ENCODE measurements at regions not wholly inside any gene's neighbourhood (a gene's known extent, or its start where the extent isn't known, plus 50 kb on each side); places are given as distances from the start of the nearest gene placed in this dataset.

DNA sequence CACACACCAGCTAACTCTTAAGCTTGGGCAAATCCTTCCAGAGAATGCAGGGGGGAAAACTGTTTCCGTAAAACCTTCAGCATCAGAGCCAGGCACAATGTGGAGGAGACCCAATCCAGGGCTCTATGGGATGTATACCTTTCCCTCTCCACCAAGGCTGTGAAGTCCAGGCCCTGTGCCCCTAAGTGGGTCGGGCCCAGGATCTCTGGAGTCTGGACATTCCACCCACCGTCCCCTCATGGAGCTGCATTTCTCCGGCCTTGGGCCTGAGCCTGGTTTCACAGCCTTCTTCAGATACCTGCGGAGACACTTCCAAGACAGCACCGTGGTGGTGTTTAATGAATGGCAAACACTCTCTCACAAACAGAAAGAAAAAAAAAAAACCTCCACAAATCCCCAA, 186.2 kb downstream of the URI1 start:
- DNase-seq (ENCODE audit: low spot score): no peak

DNA sequence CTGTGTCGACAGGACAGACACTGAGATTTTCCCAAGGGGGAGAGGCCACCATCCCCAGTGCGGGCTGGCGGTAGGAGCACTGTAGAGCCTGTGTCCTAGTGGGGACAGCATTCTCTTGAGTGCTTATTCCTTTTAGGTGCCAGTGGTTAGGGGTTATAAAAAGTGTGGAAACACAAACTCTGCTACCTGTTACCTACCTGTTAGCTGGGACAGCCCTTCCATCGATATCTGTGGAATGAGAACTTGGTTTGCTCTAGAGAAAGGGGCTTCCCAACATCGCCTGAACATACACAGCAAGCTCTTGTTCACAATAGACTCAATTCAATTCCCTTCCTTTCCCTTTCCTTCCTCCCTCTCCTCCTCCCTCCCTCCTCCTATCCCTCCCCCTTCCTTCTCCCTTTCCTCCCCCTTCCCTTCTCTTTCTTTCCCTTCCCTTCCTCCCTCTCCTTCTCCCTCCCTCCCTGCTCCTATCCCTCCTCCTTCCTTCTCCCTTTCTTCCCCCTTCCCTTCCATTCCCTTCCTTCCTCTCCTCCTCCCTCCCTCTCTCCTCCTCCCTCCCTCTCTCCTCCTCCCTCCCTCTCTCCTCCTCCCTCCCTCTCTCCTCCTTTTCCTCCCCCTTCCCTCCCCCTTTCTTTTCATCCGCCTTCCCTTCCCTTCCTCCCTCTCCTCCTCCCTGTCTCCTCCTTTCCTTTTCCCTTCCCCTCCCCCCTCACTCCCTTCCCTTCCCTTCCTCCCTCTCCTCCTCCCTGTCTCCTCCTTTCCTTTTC, 188.5 kb downstream of the URI1 start:
- DNase-seq (ENCODE audit: low spot score): no peak

DNA sequence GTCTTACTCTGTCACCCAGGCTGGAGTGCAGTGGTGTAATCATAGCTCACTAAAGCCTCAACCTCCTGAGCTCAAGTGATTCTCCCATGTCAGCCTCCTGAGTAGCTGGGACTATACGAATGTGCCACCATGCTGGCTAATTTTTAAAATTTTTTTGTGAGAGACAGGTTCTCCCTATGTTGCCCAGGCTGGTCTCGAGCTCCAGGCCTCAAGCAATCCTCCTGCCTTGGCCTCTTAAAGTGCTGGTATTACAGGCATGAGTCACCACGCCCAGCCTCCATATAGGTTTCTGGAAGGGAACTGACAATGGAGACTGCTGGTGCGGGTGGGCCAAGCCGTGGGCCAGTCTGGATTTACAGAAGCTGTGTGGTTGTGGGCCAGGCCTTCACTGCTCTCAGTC, 189.2 kb downstream of the URI1 start:
- DNase-seq (ENCODE audit: low spot score): no peak

DNA sequence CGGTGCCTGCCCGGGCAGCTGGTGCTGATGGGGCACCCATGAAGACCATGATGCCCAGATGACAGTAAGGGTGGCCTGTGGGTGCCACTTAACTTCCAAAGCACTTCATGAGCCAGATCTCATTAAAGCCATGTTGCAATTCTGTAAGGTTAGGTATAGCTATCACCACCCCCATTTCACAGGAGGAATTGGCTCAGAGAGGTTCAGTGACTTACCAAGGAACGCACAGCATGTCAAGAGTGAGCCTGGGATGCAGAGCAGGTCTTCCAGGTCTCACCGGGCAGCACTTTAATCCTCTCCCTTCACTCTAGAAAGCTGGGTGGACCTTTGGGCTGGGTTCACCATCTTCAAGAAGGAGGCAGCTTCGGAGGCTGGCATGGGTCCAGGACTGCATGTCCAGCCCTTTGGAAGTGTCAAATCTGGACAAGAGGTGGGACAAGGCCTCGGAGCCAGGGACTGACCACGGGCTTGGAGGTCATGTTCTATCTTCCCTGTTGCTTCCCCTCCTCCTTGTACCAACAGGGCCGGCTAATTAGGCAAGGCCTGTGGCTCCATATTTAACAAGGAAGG, 189.8 kb downstream of the URI1 start:
- no peak for DNase-seq (ENCODE audit: low spot score)

DNA sequence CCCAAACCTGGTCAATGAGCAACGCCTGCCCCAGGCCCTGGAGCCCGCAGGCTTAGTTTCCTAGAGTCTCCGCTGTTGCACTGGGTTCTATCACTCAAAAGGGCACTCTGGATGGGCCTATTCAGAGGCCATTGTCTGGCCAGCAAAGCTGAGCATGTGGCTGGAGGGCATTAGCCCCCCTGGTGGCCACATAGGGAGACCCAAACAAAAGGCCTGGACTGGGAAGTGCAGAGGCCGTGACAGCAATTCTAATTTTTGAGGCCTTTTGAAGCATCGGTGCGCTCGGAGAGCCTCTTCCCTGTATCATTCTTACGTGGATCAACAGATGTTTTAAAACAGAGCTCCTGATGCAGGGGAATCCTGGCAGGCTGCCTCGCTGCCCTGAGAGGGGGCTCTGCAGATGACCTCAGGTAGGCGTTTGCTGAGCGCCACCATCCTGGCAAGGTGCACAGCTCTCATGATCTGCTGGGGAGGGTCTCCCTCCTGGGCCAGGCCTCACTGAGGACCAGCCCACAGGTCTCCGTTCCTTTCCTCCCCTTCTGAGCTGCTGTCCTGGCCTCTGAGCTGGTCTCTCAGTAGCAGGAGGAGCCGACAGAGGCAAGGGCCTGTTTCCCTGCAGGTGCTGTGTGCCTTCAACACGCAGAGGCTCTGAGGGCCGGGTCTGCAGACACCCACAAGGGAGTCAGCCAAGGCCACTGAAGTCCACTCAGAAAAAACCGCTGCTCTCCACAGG, 190.5 kb downstream of the URI1 start:
- no peak for DNase-seq (ENCODE audit: low spot score)

DNA sequence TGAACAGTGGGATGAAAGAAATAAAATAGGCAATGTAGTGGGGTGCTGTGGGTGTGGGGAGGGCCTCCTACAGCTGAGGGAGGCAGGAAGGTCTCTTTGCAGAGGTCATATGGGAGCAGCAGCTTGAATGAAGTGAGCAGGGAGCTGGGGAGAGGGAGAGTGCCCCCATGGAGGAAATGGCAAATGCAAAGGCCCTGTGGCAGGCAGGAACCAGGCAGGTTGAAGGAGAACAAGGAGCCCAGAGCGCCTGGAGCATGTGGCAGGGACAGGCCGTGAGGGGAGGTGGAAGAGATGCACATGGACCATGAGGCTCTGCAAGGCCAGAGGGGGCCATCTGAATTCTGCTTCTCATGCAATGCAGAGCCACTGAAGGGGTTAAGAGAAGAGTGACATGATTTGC, 191.8 kb downstream of the URI1 start:
- DNase-seq (ENCODE audit: low spot score): no peak

DNA sequence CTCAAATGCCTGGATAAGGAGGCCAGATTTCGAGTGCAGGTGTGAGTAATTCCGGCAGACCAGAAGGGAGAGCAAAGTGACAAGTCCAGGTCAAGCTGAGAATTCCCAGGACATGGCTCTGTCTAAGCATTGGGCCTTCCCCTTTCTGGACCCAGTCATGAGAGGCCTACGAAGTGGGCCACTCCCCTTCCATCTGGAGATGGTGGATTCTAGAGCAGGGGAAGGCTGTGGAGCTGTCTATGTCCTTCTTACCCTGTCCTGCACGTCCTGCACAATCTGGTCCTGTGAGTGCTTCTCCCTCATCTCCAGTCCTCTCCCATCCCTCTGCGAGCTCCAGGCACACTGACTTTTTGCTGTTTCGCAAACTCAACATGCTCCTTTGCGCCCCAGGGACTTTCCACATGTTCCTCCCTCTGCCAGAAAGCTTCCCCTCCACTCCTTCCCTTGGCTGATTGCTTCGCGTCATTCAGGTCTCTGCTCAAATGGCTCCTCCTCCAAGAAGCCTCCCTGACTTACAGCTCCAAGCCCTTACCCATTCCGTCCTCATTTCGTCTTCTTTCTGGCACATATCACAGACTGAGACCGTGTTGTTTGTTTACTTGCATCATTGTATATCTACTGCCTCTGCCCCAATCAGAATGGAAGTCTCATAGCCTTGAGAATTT, 193.2 kb downstream of the URI1 start:
- no peak for DNase-seq (ENCODE audit: low spot score)

DNA sequence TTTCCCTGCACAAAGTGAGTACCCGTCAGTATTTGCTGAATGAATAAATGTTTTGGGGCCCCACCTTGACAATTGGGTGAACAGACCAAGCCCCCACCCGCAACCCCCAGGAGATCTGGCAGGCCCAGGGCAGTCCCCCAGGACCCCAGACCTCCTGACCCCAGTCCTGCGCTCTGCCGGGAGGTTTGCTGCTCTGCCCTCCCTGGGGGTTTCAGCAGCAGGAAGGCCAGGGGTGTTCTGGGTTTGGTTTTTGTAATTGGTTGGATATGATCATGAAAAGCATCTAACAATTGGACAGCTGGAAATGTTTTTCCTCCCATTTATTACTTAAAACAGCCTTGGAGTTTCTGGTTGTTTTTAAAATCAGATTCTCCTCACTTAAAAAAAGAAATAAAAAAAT, 193.8 kb downstream of the URI1 start:
- no peak for DNase-seq (ENCODE audit: low spot score)

DNA sequence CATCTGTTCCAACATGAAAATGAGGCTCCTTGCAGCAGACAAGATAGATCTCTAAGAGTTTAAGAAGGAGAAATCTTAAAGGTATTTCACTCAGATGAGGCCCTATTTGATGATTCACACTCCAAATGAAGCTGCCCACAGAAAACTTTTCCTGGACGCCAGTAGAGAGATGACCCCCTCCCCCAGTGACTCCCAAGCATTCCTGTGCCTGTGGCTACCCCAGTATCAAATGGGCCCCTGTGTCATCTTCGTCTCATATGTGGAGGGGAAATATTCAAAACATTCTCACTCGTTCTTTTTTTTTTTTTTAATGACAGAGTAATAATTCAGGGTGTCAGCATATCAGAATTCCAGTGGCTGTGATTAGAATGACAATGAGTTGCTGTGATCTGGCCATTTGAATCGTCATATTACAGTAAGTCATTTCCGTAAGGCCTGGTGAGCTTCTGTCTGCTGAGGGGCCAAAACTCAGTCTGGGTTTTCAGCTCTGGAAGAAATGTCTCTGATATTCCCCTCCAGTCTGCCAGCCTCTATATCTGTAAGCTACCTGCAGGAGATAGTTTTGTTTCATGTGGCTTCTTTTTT, 194.7 kb downstream of the URI1 start:
- no peak for DNase-seq (ENCODE audit: low spot score)

DNA sequence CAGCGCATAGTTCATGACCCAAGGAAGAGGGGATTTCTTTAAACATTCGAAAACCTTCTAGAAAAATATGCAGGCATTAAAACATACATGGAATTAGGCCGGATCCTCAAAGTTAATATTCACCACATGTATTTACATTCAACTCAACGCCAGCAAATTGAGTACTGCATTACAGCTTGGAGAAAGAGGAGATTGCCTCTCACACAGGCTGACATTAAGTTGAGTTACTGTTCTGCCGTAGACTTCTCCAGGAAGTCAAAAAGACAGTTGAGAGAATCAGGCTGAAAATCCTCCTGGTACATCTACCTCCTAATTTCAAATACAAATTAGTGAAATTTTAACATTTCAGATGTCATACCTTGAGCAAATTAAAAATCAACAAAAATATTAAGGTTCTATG, 195.7 kb downstream of the URI1 start:
- DNase-seq (ENCODE audit: low spot score): no peak

DNA sequence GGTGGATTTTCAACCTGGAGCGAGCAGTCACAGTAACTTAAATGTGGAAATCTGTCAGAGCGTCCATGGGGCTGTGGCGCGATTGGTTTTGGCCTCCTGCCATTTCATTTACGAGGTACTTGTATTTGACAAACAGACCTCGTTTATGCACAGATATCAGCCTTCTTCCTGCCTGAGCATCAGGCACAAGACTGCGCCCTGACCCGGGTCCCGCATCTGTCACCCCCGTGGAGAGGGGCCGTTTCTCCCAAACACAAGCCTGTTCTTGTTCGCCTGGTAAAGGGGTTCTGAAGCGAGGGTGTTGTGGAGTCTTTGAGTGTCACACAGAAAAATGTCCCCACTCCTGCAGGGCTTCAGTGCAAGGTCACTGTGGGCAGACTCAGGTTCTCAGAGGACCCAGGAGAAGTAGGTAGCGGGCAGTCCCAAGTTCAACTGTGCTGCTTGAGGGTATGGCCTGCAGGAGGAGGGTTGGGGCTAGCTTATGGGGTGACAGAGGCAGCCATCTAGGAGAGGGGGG, 202.3 kb downstream of the URI1 start:
- DNase-seq (ENCODE audit: low spot score): no peak

DNA sequence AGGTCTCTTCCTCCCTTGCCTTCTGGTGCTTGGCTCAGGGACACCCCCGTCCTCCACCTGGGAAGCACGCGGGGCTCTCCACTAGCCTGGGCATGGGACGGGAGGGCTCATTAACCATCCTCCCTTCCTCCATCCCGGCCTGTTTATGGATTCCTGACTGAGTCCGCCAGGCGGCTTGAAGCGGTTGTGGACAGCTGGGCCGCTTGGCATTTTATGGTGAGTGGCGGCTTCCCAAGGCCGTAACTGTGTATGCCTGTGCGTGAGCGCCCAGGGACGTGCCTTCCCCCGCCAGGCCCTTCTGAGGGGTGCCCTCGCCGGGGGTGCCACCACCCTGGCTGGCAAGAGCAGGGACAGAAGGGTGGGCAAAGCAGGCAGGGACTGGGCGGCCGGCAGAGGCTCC, 202.8 kb downstream of the URI1 start:
- no peak for DNase-seq (ENCODE audit: low spot score)

DNA sequence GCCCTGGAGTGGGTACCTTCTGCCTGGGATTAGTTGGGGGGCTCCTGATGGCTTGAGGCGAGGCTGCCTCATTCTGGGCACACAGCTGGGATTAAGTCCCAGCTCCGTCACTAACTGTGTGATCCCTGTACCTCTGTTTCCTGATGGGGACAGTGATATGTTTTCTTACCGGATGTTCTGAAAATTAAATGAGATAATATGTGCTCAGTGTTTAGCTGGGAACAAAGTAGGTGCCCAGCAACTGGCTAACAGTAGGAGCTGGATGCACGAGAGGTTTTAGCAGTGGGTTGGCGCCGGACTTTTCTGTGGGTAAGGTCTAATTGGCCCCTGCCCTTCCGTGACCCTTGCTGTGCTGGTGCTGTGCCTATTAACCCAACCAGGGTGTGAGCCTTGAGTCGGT, 203.4 kb downstream of the URI1 start:
- no peak for DNase-seq (ENCODE audit: low spot score)

DNA sequence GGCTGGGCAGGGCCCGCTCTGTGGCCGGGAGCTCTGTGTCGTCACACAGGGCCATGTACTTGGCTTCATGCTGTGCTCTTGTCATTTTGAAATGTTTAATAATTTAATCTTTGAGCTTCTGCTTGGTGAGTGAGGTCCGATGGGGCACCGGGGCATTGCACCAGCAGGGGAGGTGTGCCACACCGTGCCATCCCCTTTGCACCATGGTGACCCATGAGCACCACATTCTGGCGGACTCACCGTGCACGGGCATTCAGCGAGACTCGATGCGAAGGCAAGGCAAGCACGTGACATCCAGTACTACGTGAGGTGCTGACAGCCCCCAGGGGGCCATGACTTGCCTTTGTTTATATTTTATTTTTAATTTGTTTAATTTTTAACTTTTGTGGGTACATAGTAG, 204.3 kb downstream of the URI1 start:
- no peak for DNase-seq (ENCODE audit: low spot score)

DNA sequence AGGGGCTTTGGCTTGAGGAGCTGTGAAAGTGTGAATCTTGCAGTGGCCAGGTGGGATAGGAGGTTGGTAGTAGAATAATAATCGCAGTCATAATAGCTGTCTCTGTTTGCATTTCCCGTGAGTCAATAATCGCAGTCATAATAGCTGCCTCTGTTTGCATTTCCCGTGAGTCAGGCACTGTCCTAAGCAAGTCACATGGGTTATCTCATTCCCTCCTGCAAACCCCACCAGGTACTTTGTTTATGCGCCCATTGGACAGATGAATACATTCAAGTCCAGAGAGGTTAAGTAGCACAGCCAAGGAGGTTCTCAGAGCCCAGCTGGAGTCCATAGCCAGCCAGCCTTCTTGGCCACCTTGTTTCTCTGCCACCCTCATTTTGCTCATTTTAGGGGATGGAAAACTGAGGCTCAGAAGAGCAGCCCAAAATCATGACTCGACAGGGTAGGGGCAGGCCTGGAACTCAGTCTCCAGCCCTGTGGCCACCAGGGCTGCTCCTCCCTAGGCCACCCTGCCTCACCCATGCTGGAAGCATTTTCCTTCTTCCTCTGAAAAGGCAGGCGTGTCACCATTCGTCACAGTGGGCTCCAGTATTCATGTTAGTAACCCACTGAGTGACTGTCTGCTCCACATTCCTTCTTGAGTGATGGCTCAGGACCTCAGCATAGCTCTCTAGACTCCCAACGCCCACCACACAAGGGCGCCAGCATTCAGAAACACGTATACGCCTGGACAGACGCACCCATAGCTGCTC, 206.2 kb downstream of the URI1 start:
- DNase-seq (ENCODE audit: low spot score): peak; percentile 2

DNA sequence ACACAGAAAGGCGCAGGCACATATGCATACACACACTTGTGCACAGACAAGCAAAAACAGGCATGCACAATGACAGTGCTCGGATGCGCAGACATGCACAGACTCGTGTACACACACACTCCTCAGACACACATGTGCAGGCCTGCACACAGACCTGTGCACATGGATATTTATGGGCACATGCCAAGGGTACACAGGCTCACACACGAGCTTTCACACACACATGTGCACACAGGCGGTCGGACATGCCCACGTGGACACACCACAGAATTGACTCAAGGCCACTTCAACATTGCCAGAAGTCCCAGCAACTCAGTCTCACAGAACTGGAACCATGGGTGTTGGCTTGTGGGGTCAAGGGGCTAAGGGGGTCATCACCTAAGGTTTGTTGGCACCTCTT, 206.8 kb downstream of the URI1 start:
- DNase-seq (ENCODE audit: low spot score): no peak

DNA sequence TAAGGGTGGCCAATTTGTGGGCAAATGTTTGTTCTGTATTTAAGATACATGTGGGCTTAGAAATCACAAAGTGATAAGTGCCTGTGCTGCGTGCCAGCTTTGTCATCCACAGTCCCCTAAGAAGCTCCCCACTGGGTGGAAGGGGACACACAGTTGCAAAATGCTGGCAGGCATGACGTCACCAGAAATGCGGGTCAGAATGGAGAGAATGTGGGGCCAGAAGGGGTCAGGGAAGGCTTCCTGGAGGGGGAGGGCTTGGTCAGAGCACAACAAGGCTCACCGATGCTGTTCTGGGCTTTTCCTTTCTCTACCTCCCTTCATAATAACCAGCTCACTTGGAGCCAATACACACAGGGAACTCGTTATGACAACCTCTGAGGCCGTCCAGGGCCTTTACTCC, 207.3 kb downstream of the URI1 start:
- no peak for DNase-seq (ENCODE audit: low spot score)

DNA sequence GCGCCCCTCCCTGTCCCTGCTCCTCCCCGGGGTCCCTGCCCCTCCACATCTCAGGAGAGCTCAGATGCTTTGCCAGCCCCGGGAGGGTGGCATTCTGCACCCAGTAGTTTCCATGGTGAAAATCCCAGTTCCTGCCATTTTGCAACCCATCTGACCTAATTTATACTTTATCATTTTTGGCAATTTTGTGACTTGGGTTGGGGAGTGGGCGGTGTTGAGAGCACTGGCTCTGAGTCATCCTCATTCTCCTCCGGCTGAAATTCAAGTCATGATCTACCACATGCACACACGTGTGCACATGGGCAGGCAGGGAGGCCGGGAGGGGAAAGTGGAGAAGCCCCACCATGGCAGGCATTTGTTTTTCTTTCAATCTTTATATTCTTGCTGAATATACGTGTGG, 208.6 kb downstream of the URI1 start:
- DNase-seq (ENCODE audit: low spot score): no peak

DNA sequence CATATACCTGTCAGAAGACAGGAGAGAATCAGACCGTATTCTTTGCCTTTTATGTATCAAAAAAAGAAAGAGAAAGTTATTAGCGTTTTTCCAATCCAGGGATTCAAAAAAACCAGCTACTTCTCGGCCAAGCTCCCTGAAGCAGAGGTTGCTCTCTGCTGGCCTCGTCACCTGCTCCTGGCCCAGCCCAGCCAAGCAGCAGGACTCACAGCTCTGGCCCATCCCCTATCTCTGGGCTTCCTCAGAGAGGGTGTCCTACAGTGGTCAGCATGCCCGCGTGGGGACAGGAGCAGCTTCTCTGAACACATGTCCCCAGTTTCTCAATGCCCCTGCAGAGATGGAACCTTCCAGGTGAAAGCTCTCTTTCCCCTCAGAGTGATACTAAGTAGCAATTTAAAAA, 209.0 kb downstream of the URI1 start:
- no peak for DNase-seq (ENCODE audit: low spot score)

DNA sequence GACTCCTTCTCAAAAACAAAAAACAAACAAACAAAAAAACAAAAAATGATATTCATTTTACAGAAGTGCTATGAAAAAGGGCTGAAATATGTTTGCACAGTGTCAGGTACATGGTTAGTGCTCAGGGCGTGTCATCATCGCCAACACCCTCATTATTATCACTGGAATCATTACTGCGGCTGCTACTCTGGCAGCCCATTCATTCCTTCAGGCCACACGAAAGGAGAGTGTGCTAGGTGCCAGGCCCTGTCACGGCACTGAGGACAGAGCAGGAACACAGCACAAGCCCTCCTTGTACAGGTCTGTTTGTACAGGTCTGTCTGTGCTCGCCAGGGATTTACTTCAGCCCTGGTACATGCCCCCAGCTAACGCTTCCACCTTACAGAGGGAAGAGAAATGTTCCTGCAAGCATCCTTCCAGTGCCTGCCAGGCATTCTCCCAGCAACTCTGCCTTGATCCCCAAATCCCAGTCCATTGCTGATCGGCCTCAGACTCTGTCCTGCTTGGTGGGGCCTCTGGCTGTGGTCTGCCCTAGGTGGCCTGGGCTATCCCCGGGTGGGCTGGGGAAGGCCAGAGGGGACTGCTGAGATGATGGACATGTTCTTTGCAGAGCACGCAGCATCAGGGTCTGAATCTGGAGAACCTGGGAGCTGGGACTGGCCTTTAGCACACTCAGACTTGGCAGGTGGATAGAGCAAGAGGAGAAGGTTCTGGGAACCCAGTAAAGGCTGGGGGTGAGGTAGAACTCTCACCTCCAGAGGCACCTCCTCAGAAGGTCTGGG, 210.7 kb downstream of the URI1 start:
- no peak for DNase-seq (ENCODE audit: low spot score)
